Caco-2 (cell line): ENCODE measurements at regions not wholly inside any gene's neighbourhood (a gene's known extent, or its start where the extent isn't known, plus 50 kb on each side); places are given as distances from the start of the nearest gene placed in this dataset.

Source experiments
- BruUV-seq: library from RNA; stranded (reverse); fragments of 400-500 nt; replicated peaks from 2 replicates; lab custom pipeline; 2021; lab: Mats Ljungman, UMichigan
- CTCF ChIA-PET: fragments of 300-600 bp; sonication (Branson Sonifier 250); formaldehyde crosslinking; loops from one replicate; lab custom pipeline; 2022; ENCODE audit warnings: antibody characterized with exemption; lab: Charles Lee
- POLR2A ChIA-PET: fragments of 300-600 bp; sonication (Branson Sonifier 250); formaldehyde crosslinking; loops from one replicate; lab custom pipeline; 2022; ENCODE audit warnings: antibody characterized with exemption; lab: Charles Lee
- DNase-seq, 2 experiments: peaks; one replicate each; pipeline versions ENCODE4 v3.0.0 to v3.0.0-alpha.2; 2020 to 2022
- H3K27me3 ChIP-seq: replicated peaks from 2 replicates; pipeline ENCODE4 v1.6.0; 2011; ENCODE audit warnings: low read length; ENCODE audit not compliant: control insufficient read depth, insufficient read depth
- H3K36me3 ChIP-seq: 2 replicates; pipeline ENCODE4 v1.5.1; 2011; ENCODE audit warnings: low read length; ENCODE audit not compliant: control insufficient read depth, insufficient read depth
- H3K4me1 ChIP-seq: fragments of 250-450 bp; sonication (Bioruptor Pico); 2 replicates; pipeline ENCODE4 v1.5.1; 2020; ENCODE audit warnings: mild to moderate bottlenecking
- H3K4me3 ChIP-seq: 2 replicates; pipeline ENCODE4 v1.5.1; 2011; ENCODE audit warnings: low read depth, mild to moderate bottlenecking, control low read depth, low read length
- H3K9me3 ChIP-seq: fragments of 250-450 bp; sonication (Bioruptor Pico); 2 replicates; pipeline ENCODE4 v1.5.1; 2020; ENCODE audit warnings: mild to moderate bottlenecking, moderate library complexity
- H3K27ac Mint-ChIP-seq: one replicate; pipeline ENCODE4 v1.8.0; 2022; ENCODE audit warnings: mixed read lengths; ENCODE audit not compliant: unreplicated experiment
- H3K27me3 Mint-ChIP-seq: one replicate; pipeline ENCODE4 v1.8.0; 2022; ENCODE audit warnings: mixed read lengths; ENCODE audit not compliant: insufficient read depth, unreplicated experiment
- H3K36me3 Mint-ChIP-seq: one replicate; pipeline ENCODE4 v1.8.0; 2022; ENCODE audit warnings: mild to moderate bottlenecking, mixed read lengths; ENCODE audit not compliant: insufficient read depth, unreplicated experiment
- H3K4me1 Mint-ChIP-seq: one replicate; pipeline ENCODE4 v1.8.0; 2022; ENCODE audit warnings: low read depth, mixed read lengths; ENCODE audit not compliant: unreplicated experiment
- H3K4me3 Mint-ChIP-seq: one replicate; pipeline ENCODE4 v1.8.0; 2022; ENCODE audit warnings: mild to moderate bottlenecking, moderate library complexity, mixed read lengths; ENCODE audit not compliant: unreplicated experiment
- H3K9me3 Mint-ChIP-seq: one replicate; pipeline ENCODE4 v1.8.0; 2022; ENCODE audit warnings: mixed read lengths; ENCODE audit not compliant: unreplicated experiment
- CTCF ChIP-seq, 2 experiments: fragments of 200-600 bp in 1 of 2; IDR thresholded peaks; 1 replicate in 1 of 2; 2 replicates in 1 of 2; pipeline versions ENCODE4 v1.5.1 to v1.8.0; 2011 to 2022; ENCODE audit warnings: antibody characterized with exemption in 1 of 2, control low read depth in 1 of 2, inconsistent platforms in 1 of 2, low read depth in 1 of 2, low read length in 1 of 2, mild to moderate bottlenecking in 1 of 2, moderate library complexity in 1 of 2; ENCODE audit not compliant: insufficient read depth in 1 of 2, severe bottlenecking in 1 of 2, unreplicated experiment in 1 of 2
- intact Hi-C: fragments of 100-400 bp; cut with micrococcal nuclease; formaldehyde crosslinking; loops from one replicate; pipeline ENCODE4 v1.10.0; 2022; ENCODE audit not compliant: unreplicated experiment

- TF ChIP-seq CTCF (IDR thresholded peaks at IDR 0.05; ENCODE audit: insufficient read depth in 1 of 2, low read depth in 1 of 2, low read length in 1 of 2, severe bottlenecking in 1 of 2, unreplicated experiment in 1 of 2): no peak
- Mint-ChIP-seq H3K4me1 (peaks cover 6% of the 10 kb centered on the region), H3K27ac (no peak overlapping the region), H3K9me3 (no peaks in the 10 kb centered on the region), H3K4me3 (no peak overlapping the region), H3K27me3 (peaks cover 17% of the 10 kb centered on the region), H3K36me3 (peaks cover 6% of the 10 kb centered on the region)
- no peak for DNase-seq
- Histone ChIP-seq H3K27me3 (no peaks in the 10 kb centered on the region), H3K9me3 (no peaks in the 10 kb centered on the region; the same call in 1 of the 2 replicates), H3K4me1 (peaks cover 17% of the 10 kb centered on the region), H3K36me3 (no peaks in the 10 kb centered on the region), H3K4me3 (no peak overlapping the region)
- CTCF ChIA-PET: interaction anchor here (0.6 to 2.5 kb wide), 3 partner anchors 73 to 1016 kb away, joined by 3 to 8 read pairs (median 6); no protein-coding TSS in a partner anchor
- BruUV-seq: no TSS peak
- intact Hi-C loops: loop anchor here (5.0 to 10.0 kb wide), 4 partner anchors 152 to 668 kb away; no protein-coding TSS in a partner anchor
- POLR2A ChIA-PET: no interaction called here
Observed at GRCh38 chr10:78304091-78305045, 270.7 kb downstream of the RPS24 start.

GRCh38 chr10:78305311-78305710, 271.6 kb downstream of the RPS24 start:
- POLR2A ChIA-PET: no interaction called here
- H3K27me3 ChIP-seq: no peaks in the 10 kb centered on the region

More at GRCh38 chr10:78305311-78305710, 271.6 kb downstream of the RPS24 start:
- no peaks in the 10 kb centered on the region for H3K9me3 Mint-ChIP-seq
- Histone ChIP-seq H3K36me3 (no peaks in the 10 kb centered on the region), H3K4me3 (no peak overlapping the region), H3K9me3 (no peaks in the 10 kb centered on the region; the same call in 1 of the 2 replicates), H3K4me1 (peaks cover 17% of the 10 kb centered on the region)
- DNase-seq: no peak
- peaks cover 6% of the 10 kb centered on the region for H3K4me1 Mint-ChIP-seq
- no peak overlapping the region for H3K27ac Mint-ChIP-seq
- no TSS peak for BruUV-seq
- CTCF ChIA-PET: interaction anchor here (0.8 kb wide), 1 partner anchor 45 kb away, joined by 3 read pairs; no protein-coding TSS in a partner anchor
- H3K27me3 Mint-ChIP-seq: peaks cover 20% of the 10 kb centered on the region
- no peak for TF ChIP-seq CTCF (IDR thresholded peaks at IDR 0.05; ENCODE audit: insufficient read depth in 1 of 2, low read depth in 1 of 2, low read length in 1 of 2, severe bottlenecking in 1 of 2, unreplicated experiment in 1 of 2)
- no peak overlapping the region for H3K4me3 Mint-ChIP-seq
- intact Hi-C loops: loop anchor here (10.0 kb wide), 1 partner anchor 349 kb away; no protein-coding TSS in a partner anchor
- peaks cover 6% of the 10 kb centered on the region for H3K36me3 Mint-ChIP-seq
